ENCODE measurements at regions not wholly inside any gene's neighbourhood (a gene's known extent, or its start where the extent isn't known, plus 50 kb on each side); places are given as distances from the start of the nearest gene placed in this dataset.

DNA sequence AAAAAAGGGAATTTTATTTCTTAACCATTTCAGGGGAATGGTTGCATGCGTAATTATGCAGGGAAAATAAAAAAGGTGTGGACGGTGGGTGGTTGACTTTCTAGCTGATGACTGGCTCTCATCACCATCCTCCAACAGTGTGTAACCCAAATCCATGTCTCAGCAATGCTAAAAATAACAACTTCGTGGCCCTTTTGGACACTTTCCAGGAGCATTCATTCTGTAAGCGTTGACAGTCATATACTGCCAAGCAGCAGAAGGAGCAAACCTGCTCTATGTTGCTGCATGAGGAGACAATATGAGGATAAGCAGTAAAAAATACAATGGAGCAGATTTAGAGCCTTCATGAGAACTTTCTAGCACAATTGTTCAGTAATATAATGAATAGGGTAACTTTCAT lies 189.1 kb downstream of the ANXA2 start:
- Histone ChIP-seq H3K79me2 (ENCODE audit: insufficient read depth, low read length) (no peaks in the 10 kb centered on the region), H2AK5ac (ENCODE audit: insufficient read length, low read length) (no peak overlapping the region), H3K4me2 (ENCODE audit: insufficient read depth, insufficient read length, low read length) (no peak overlapping the region), H2BK5ac (ENCODE audit: insufficient read length, low read length) (no peak overlapping the region), H3K4ac (ENCODE audit: low read depth, low read length) (no peak overlapping the region), H4K20me1 (ENCODE audit: control insufficient read depth, insufficient read depth, insufficient read length) (no peaks in the 10 kb centered on the region), H3T11ph (ENCODE audit: low read length) (no peak overlapping the region), H2BK20ac (ENCODE audit: low read depth, low read length, poor library complexity, severe bottlenecking) (no peak overlapping the region), H3K23ac (ENCODE audit: insufficient read length, low read depth, low read length) (no peak overlapping the region), H4K5ac (ENCODE audit: insufficient read length, low read depth, low read length) (no peak overlapping the region), H3K27ac (ENCODE audit: insufficient read length, low read depth, low read length) (no peak overlapping the region), H2BK15ac (ENCODE audit: low read depth, low read length) (no peak overlapping the region), H3K27me3 (ENCODE audit: insufficient read depth, low read length) (no peaks in the 10 kb centered on the region), H3K23me2 (ENCODE audit: insufficient read length, low read depth, low read length, poor library complexity, severe bottlenecking) (no peaks in the 10 kb centered on the region), H2AFZ (ENCODE audit: low read length) (no peak overlapping the region), H4K8ac (replicated peaks; ENCODE audit: insufficient read length, low read depth, low read length) (no peak overlapping the region), H3K4me1 (ENCODE audit: insufficient read depth, low read length) (peaks cover 2% of the 10 kb centered on the region; the same call in 1 of the 2 replicates), H4K91ac (ENCODE audit: insufficient read length, low read depth, low read length) (no peak overlapping the region), H2BK120ac (ENCODE audit: low read depth, low read length, poor library complexity, severe bottlenecking) (no peak overlapping the region), H3K56ac (ENCODE audit: insufficient read length, low read depth, low read length) (no peak overlapping the region), H2BK12ac (ENCODE audit: insufficient read length, low read depth, low read length) (no peak overlapping the region), H3K14ac (ENCODE audit: insufficient read depth, low read length) (no peak overlapping the region), H3K79me1 (ENCODE audit: insufficient read depth, low read depth, low read length, poor library complexity, severe bottlenecking) (no peaks in the 10 kb centered on the region), H3K18ac (ENCODE audit: insufficient read length, low read depth, low read length) (no peak overlapping the region), H3K9me3 (ENCODE audit: control insufficient read depth, low read depth, low read length) (no peaks in the 10 kb centered on the region), H3K9ac (ENCODE audit: extremely low read depth, insufficient read length, low read length) (no peak overlapping the region)
- TF ChIP-seq, protein P1, sequence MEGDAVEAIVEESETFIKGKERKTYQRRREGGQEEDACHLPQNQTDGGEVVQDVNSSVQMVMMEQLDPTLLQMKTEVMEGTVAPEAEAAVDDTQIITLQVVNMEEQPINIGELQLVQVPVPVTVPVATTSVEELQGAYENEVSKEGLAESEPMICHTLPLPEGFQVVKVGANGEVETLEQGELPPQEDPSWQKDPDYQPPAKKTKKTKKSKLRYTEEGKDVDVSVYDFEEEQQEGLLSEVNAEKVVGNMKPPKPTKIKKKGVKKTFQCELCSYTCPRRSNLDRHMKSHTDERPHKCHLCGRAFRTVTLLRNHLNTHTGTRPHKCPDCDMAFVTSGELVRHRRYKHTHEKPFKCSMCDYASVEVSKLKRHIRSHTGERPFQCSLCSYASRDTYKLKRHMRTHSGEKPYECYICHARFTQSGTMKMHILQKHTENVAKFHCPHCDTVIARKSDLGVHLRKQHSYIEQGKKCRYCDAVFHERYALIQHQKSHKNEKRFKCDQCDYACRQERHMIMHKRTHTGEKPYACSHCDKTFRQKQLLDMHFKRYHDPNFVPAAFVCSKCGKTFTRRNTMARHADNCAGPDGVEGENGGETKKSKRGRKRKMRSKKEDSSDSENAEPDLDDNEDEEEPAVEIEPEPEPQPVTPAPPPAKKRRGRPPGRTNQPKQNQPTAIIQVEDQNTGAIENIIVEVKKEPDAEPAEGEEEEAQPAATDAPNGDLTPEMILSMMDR (conservative IDR thresholded peaks at IDR 0.05): no peak
- Mint-ChIP-seq H3K36me3 (ENCODE audit: insufficient read depth in 1 of 3, low read depth in 3 of 3) (no peaks in the 10 kb centered on the region), H3K27ac (no peak overlapping the region), H3K4me1 (peaks cover 14% of the 10 kb centered on the region in 2 experiments), H3K27me3 (ENCODE audit: low read depth) (peaks cover 3% of the 10 kb centered on the region; the same call in 1 of the 2 replicates), H3K4me3 (no peak overlapping the region), H3K9me3 (no peaks in the 10 kb centered on the region)
- DNase-seq: no peak
- WGBS (ENCODE audit: extremely low coverage, insufficient read length, low lambda C conversion rate): no CpG with 5 or more reads among the region's 4 CpGs

All from H9 (cell line).